Right lobe of liver (tissue), 6 donors: ENCODE measurements at regions not wholly inside any gene's neighbourhood (a gene's known extent, or its start where the extent isn't known, plus 50 kb on each side); places are given as distances from the start of the nearest gene placed in this dataset.

Experiments
- ATAC-seq, 4 donors: fragments of 200-7000 bp; cut with Tn5 transposase; one replicate each; pipeline ENCODE4 v1.9.1; 2020; ENCODE audit warnings: mild to moderate bottlenecking in 4 of 4, moderate library complexity in 4 of 4
- DNase-seq, 3 donors: peaks; one replicate each; pipeline ENCODE4 v3.0.0-alpha.2; 2020
- H3K27ac ChIP-seq, 3 donors: fragments of 200-600 bp; one replicate each; pipeline ENCODE4 v1.8.0; 2022
- H3K27me3 ChIP-seq, 2 donors: fragments of 200-600 bp; one replicate each; pipeline ENCODE4 v1.8.0; 2022
- H3K36me3 ChIP-seq, 4 donors: fragments of 200-600 bp; sonication (generic) in 1 of 4; one replicate each; pipeline versions ENCODE4 v1.5.1 to v1.8.0; 2017 to 2022; ENCODE audit warnings: control low read depth in 1 of 4
- H3K4me1 ChIP-seq, 4 donors: fragments of 200-600 bp; sonication (generic) in 1 of 4; one replicate each; pipeline versions ENCODE4 v1.5.1 to v1.8.0; 2017 to 2022; ENCODE audit warnings: control low read depth in 1 of 4
- H3K4me3 ChIP-seq, 3 donors: fragments of 200-600 bp; one replicate each; pipeline ENCODE4 v1.8.0; 2022
- H3K9me3 ChIP-seq, 4 donors: fragments of 200-600 bp; sonication (generic) in 1 of 4; one replicate each; pipeline versions ENCODE4 v1.5.1 to v1.8.0; 2017 to 2022; ENCODE audit warnings: control low read depth in 1 of 4
- POLR2A ChIP-seq: fragments of 450-650 bp; IDR thresholded peaks from one replicate; pipeline ENCODE4 v1.6.1; 2017; ENCODE audit warnings: antibody characterized with exemption, mild to moderate bottlenecking
- WGBS: methylation state at CpG from one replicate; pipeline ENCODE4 v1.1.6; 2018; ENCODE audit warnings: low coverage, low lambda C conversion rate; ENCODE audit not compliant: insufficient coverage; ENCODE audit errors: missing lambda C conversion rate; 5-methylcytosine and 5-hydroxymethylcytosine counted together
- intact Hi-C, 2 donors: fragments of 100-400 bp; cut with DNase I; formaldehyde crosslinking; loops; one replicate each; pipeline versions ENCODE4 v1.11.2 to v1.14.1; 2022
- TF ChIP-seq, protein P1 (sequence below), 4 donors: fragments of 200-600 bp in 3 of 4; fragments of 450-650 bp in 1 of 4; IDR thresholded peaks; one replicate each; pipeline versions ENCODE4 v1.5.1 to v1.8.0; 2016 to 2022; ENCODE audit warnings: antibody characterized with exemption in 4 of 4, mild to moderate bottlenecking in 2 of 4
- donor health status: DM: no; HTN: yes; CAD: no.
- donor health status: DM: no; HTN: no; CAD: no.
- donor health status: DM: no; HTN: no; CAD: no.
- donor health status: DM: no; HTN: yes; CAD: no.
- donor health status: DM: no; HTN: yes; CAD: no.

DNA sequence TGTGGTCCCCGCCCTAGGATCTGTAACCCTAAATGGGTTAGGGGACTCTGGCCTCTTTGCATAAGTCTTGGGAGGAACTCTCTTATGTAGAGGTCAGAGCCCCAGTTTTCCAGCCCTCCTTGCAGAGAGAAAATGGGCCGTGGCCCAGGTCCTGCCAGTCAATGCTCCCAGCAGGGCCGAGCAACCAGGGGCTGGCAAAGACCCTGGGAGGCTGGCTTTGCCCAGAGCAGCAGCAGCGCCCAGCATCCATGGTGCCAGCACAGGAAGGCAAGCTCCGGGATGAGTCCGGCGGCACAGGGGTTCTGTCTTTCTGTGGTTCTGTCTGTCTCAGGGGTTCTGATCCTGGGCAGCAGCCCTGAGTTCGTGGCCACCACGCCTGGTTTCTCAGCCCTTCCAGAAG lies 684.8 kb downstream of the BRD1 start:
- Histone ChIP-seq H3K27me3 (no peaks in the 10 kb centered on the region), H3K27ac (no peak overlapping the region), H3K4me3 (no peak overlapping the region), H3K9me3 (no peaks in the 10 kb centered on the region), H3K36me3 (no peaks in the 10 kb centered on the region), H3K4me1 (no peaks in the 10 kb centered on the region)
- TF ChIP-seq, protein P1, sequence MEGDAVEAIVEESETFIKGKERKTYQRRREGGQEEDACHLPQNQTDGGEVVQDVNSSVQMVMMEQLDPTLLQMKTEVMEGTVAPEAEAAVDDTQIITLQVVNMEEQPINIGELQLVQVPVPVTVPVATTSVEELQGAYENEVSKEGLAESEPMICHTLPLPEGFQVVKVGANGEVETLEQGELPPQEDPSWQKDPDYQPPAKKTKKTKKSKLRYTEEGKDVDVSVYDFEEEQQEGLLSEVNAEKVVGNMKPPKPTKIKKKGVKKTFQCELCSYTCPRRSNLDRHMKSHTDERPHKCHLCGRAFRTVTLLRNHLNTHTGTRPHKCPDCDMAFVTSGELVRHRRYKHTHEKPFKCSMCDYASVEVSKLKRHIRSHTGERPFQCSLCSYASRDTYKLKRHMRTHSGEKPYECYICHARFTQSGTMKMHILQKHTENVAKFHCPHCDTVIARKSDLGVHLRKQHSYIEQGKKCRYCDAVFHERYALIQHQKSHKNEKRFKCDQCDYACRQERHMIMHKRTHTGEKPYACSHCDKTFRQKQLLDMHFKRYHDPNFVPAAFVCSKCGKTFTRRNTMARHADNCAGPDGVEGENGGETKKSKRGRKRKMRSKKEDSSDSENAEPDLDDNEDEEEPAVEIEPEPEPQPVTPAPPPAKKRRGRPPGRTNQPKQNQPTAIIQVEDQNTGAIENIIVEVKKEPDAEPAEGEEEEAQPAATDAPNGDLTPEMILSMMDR (IDR thresholded peaks at IDR 0.05) = no peak
- TF ChIP-seq POLR2A = no peak
- DNase-seq (no peak), ATAC-seq (no peak)
- 50% methylated on average over 2 of the region's 9 CpGs for WGBS
- intact Hi-C loops = no loop called here

DNA sequence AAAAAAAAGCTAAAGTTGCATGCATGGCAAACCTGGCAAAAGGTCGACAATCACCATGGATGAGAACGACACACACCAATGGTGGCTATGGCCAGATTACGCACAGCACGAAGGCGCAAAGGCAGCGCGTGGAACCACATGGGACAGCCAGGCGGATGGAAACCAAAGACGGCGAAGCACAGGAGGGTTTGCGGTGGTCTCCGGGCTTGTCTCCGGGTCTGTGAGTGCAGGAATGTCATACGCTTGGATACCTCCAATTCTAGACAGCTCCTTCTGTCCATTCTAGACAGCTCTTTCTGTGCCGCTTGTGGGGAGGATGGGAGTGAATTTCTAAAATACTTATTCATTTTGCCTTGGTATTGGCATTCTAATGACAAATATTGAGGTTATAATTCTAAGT lies 685.4 kb downstream of the BRD1 start:
- Histone ChIP-seq H3K4me1 (no peaks in the 10 kb centered on the region), H3K27me3 (no peaks in the 10 kb centered on the region), H3K27ac (no peak overlapping the region), H3K36me3 (no peaks in the 10 kb centered on the region), H3K9me3 (no peaks in the 10 kb centered on the region), H3K4me3 (no peak overlapping the region)
- no peak for DNase-seq
- 86% methylated on average over 13 of the region's 15 CpGs for WGBS
- no peak for ATAC-seq
- no peak for TF ChIP-seq POLR2A
- TF ChIP-seq, protein P1 (IDR thresholded peaks at IDR 0.05) = no peak
- intact Hi-C loops = no loop called here

DNA sequence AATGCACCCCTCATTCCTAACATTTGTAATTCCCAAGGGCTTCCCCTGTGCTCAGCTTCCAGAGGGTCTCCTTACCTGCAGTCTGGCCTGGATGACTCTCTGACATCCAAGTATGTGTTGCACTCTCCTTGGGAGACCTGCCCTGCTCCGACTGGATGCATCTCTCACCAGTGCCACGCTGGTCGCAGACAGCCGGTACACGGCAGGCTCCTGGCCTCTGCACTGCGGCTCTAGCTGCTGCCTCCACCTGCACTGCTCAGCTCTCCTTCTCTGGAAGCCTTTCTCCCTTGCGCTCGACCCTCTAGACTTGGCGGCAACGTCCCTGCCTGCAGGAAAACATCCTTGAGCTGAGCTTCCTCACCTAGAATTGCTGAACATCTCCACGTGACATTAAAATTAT lies 685.9 kb downstream of the BRD1 start:
- TF ChIP-seq POLR2A = no peak
- intact Hi-C loops = no loop called here
- no peaks in the 10 kb centered on the region for H3K9me3 ChIP-seq
- no peak overlapping the region for H3K4me3 ChIP-seq
- no peaks in the 10 kb centered on the region for H3K4me1 ChIP-seq
- H3K27me3 ChIP-seq = no peaks in the 10 kb centered on the region
- no peak for ATAC-seq
- WGBS = 61% methylated on average over 7 of the region's 11 CpGs
- H3K27ac ChIP-seq = no peak overlapping the region
- no peaks in the 10 kb centered on the region for H3K36me3 ChIP-seq
- DNase-seq = no peak

DNA sequence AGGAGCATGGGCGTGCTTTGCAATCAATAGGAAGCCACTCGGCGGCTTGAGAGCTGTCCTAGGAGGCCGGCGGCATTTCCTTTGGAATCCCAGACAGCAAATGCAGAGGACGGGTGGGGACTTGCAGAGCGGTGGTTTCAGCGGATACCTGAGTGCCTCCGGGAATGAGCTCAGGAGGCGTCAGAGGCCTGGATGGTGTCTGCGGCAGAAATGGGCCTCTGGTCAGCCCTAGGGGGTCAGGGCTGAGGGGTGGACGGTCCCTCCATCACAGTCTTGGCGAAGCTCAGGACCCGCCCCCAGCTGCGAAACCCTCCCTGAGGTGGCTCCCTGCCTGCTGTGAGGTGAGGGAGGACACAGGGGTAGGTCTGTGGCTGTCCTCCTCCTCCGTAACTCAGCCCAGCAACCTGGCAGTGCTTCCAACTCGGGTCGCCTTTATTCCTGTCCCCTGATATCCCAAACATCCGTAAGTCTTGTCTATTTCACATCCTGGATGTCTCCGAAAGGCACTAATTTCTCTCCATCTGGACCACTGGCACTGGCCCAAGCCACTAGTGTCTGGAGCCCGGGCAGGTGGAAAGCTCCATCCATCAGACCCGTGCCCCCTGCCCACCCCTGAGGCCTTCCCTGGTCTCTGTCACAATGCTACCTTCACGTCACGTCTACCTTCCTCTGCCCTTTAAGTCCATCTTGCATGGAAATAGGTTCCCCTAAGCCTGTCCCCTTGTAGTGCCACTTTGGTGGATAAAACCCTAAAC lies 686.6 kb downstream of the BRD1 start:
- no peak for ATAC-seq
- intact Hi-C loops = no loop called here
- Histone ChIP-seq H3K27ac (no peak overlapping the region), H3K4me1 (no peaks in the 10 kb centered on the region), H3K36me3 (no peaks in the 10 kb centered on the region), H3K9me3 (no peaks in the 10 kb centered on the region), H3K27me3 (no peaks in the 10 kb centered on the region), H3K4me3 (no peak overlapping the region)
- TF ChIP-seq, protein P1 (IDR thresholded peaks at IDR 0.05) = no peak
- TF ChIP-seq POLR2A = no peak
- WGBS = 43% methylated on average over 13 of the region's 24 CpGs
- no peak for DNase-seq

DNA sequence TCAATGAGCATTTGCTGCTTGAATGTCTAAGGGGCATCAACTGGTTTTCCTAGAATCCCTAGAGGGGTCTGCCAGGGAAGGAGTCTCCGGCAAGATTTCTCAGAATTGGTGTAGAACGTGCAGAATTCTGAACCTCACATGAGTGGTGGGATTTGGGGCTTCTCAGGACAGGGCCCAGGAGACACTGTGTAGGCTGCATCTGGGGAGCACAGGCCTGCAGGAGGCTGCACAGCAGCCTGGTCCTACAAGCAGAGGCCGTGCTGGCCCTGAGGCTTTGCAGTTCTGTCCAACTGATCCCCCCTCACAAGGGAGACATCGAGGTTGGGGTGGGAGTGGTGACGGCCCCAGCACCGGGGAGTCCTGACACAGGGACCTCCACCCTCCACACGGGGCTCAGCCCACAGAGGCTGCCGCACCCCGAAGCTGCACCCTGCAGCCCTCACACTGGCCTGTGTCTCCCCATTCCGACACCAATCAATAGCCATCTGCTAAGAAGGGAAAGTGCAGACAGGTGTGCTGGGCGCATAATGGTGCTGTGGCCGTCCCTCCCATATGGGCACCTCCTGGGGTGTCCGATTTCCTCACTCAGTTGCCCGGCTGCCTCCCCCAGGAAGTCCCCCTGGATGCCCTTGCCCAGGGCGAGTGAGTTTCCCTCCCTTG lies 688.1 kb downstream of the BRD1 start:
- no peak for DNase-seq
- no peaks in the 10 kb centered on the region for H3K36me3 ChIP-seq
- no peak for ATAC-seq
- TF ChIP-seq, protein P1 (IDR thresholded peaks at IDR 0.05) = no peak
- no peak for TF ChIP-seq POLR2A
- no CpG with 5 or more reads among the region's 15 CpGs for WGBS
- no peaks in the 10 kb centered on the region for H3K27me3 ChIP-seq
- no peak overlapping the region for H3K27ac ChIP-seq
- no peaks in the 10 kb centered on the region for H3K4me1 ChIP-seq
- intact Hi-C loops = no loop called here
- H3K4me3 ChIP-seq = no peak overlapping the region
- no peaks in the 10 kb centered on the region for H3K9me3 ChIP-seq
